H9 (cell line): ENCODE measurements at regions not wholly inside any gene's neighbourhood (a gene's known extent, or its start where the extent isn't known, plus 50 kb on each side); places are given as distances from the start of the nearest gene placed in this dataset.

Experiments
- DNase-seq: peaks from one replicate; pipeline ENCODE4 v3.0.0-alpha.2; 2017
- H2AFZ ChIP-seq: one replicate; pipeline ENCODE4 v1.6.1; 2013; ENCODE audit warnings: mild to moderate bottlenecking, low read length, control low read depth, moderate library complexity
- H2AK5ac ChIP-seq: 2 replicates; pipeline ENCODE4 v1.6.1; 2013; ENCODE audit warnings: low read length, control low read depth, mixed read lengths; ENCODE audit not compliant: insufficient read length
- H2BK120ac ChIP-seq: one replicate; pipeline ENCODE4 v1.6.1; 2013; ENCODE audit warnings: low read depth, mild to moderate bottlenecking, low read length, control low read depth, inconsistent platforms; ENCODE audit not compliant: poor library complexity, severe bottlenecking
- H2BK12ac ChIP-seq: 2 replicates; pipeline ENCODE4 v1.6.1; 2013; ENCODE audit warnings: low read length, control low read depth, mixed read lengths, low read depth; ENCODE audit not compliant: insufficient read length
- H2BK15ac ChIP-seq: 2 replicates; pipeline ENCODE4 v1.6.1; 2013; ENCODE audit warnings: low read depth, low read length, control low read depth
- H2BK20ac ChIP-seq: one replicate; pipeline ENCODE4 v1.6.1; 2013; ENCODE audit warnings: low read depth, mild to moderate bottlenecking, low read length, control low read depth, inconsistent platforms; ENCODE audit not compliant: poor library complexity, severe bottlenecking
- H2BK5ac ChIP-seq: 2 replicates; pipeline ENCODE4 v1.6.1; 2013; ENCODE audit warnings: low read length, control low read depth, mixed read lengths; ENCODE audit not compliant: insufficient read length
- H3K14ac ChIP-seq: 2 replicates; pipeline ENCODE4 v1.6.1; 2013; ENCODE audit warnings: low read length, control low read depth; ENCODE audit not compliant: insufficient read depth
- H3K18ac ChIP-seq: 2 replicates; pipeline ENCODE4 v1.6.1; 2013; ENCODE audit warnings: low read depth, mild to moderate bottlenecking, mixed read lengths, low read length, control low read depth; ENCODE audit not compliant: insufficient read length
- H3K23ac ChIP-seq: 2 replicates; pipeline ENCODE4 v1.6.1; 2013; ENCODE audit warnings: low read length, control low read depth, mixed read lengths, low read depth; ENCODE audit not compliant: insufficient read length
- H3K23me2 ChIP-seq: 2 replicates; pipeline ENCODE4 v1.6.1; 2013; ENCODE audit warnings: low read depth, mild to moderate bottlenecking, mixed read lengths, low read length, control low read depth; ENCODE audit not compliant: insufficient read length, poor library complexity, severe bottlenecking
- H3K27ac ChIP-seq: 2 replicates; pipeline ENCODE4 v1.5.1; 2013; ENCODE audit warnings: low read length, control low read depth, mixed read lengths, low read depth; ENCODE audit not compliant: insufficient read length
- H3K27me3 ChIP-seq: 2 replicates; pipeline ENCODE4 v1.6.1; 2013; ENCODE audit warnings: low read length, control low read depth, inconsistent platforms; ENCODE audit not compliant: insufficient read depth
- H3K4ac ChIP-seq: 2 replicates; pipeline ENCODE4 v1.6.1; 2013; ENCODE audit warnings: low read depth, mild to moderate bottlenecking, control low read depth, inconsistent platforms, low read length, moderate library complexity
- H3K4me1 ChIP-seq: 2 replicates; pipeline ENCODE4 v1.6.1; 2013; ENCODE audit warnings: low read length, control low read depth, inconsistent platforms; ENCODE audit not compliant: insufficient read depth
- H3K4me2 ChIP-seq: 2 replicates; pipeline ENCODE4 v1.6.1; 2013; ENCODE audit warnings: low read length, control low read depth, mixed read lengths; ENCODE audit not compliant: insufficient read length, insufficient read depth
- H3K56ac ChIP-seq: 2 replicates; pipeline ENCODE4 v1.6.1; 2013; ENCODE audit warnings: low read depth, mild to moderate bottlenecking, mixed read lengths, low read length, control low read depth; ENCODE audit not compliant: insufficient read length
- H3K79me1 ChIP-seq: 2 replicates; pipeline ENCODE4 v1.6.1; 2013; ENCODE audit warnings: low read depth, mild to moderate bottlenecking, moderate library complexity, low read length, control low read depth, inconsistent platforms; ENCODE audit not compliant: insufficient read depth, poor library complexity, severe bottlenecking
- H3K79me2 ChIP-seq: 2 replicates; pipeline ENCODE4 v1.6.1; 2013; ENCODE audit warnings: low read length, control low read depth, inconsistent platforms; ENCODE audit not compliant: insufficient read depth
- H3K9ac ChIP-seq: 2 replicates; pipeline ENCODE4 v1.6.1; 2013; ENCODE audit warnings: low read length, control low read depth, mixed read lengths; ENCODE audit not compliant: insufficient read length; ENCODE audit errors: extremely low read depth
- H3K9me3 ChIP-seq: one replicate; pipeline ENCODE4 v1.6.1; 2013; ENCODE audit warnings: low read depth, low read length, inconsistent platforms; ENCODE audit not compliant: control insufficient read depth
- H3T11ph ChIP-seq: one replicate; pipeline ENCODE4 v1.6.1; 2013; ENCODE audit warnings: mild to moderate bottlenecking, low read length, control low read depth, inconsistent platforms
- H4K20me1 ChIP-seq: one replicate; pipeline ENCODE4 v1.6.1; 2013; ENCODE audit not compliant: control insufficient read depth, insufficient read length, insufficient read depth
- H4K5ac ChIP-seq: 2 replicates; pipeline ENCODE4 v1.6.1; 2013; ENCODE audit warnings: low read depth, mild to moderate bottlenecking, mixed read lengths, low read length, control low read depth; ENCODE audit not compliant: insufficient read length
- H4K8ac ChIP-seq: replicated peaks from 2 replicates; pipeline ENCODE4 v1.6.1; 2013; ENCODE audit warnings: low read length, control low read depth, mixed read lengths, low read depth; ENCODE audit not compliant: insufficient read length
- H4K91ac ChIP-seq: 2 replicates; pipeline ENCODE4 v1.6.1; 2013; ENCODE audit warnings: low read depth, mild to moderate bottlenecking, moderate library complexity, mixed read lengths, low read length, control low read depth; ENCODE audit not compliant: insufficient read length
- H3K27ac Mint-ChIP-seq, 3 experiments: 2 replicates in 2 of 3; 3 replicates in 1 of 3; pipeline ENCODE4 v1.8.0; 2020 to 2021; ENCODE audit warnings: mixed read lengths in 3 of 3, mild to moderate bottlenecking in 1 of 3, moderate library complexity in 1 of 3
- H3K27me3 Mint-ChIP-seq: 2 replicates; pipeline ENCODE4 v1.8.0; 2021; ENCODE audit warnings: low read depth, mild to moderate bottlenecking, moderate library complexity, mixed read lengths
- H3K36me3 Mint-ChIP-seq, 3 experiments: 2 replicates in 2 of 3; 3 replicates in 1 of 3; pipeline ENCODE4 v1.8.0; 2020 to 2021; ENCODE audit warnings: low read depth in 3 of 3, mixed read lengths in 3 of 3; ENCODE audit not compliant: insufficient read depth in 1 of 3
- H3K4me1 Mint-ChIP-seq, 2 experiments: 2 replicates each; pipeline ENCODE4 v1.8.0; 2020; ENCODE audit warnings: mixed read lengths in 2 of 2
- H3K4me3 Mint-ChIP-seq, 2 experiments: 2 replicates in 1 of 2; 3 replicates in 1 of 2; pipeline ENCODE4 v1.8.0; 2020 to 2021; ENCODE audit warnings: mild to moderate bottlenecking in 2 of 2, mixed read lengths in 2 of 2, moderate library complexity in 1 of 2
- H3K9me3 Mint-ChIP-seq, 2 experiments: 2 replicates in 1 of 2; 3 replicates in 1 of 2; pipeline ENCODE4 v1.8.0; 2020; ENCODE audit warnings: mild to moderate bottlenecking in 2 of 2, mixed read lengths in 2 of 2, moderate library complexity in 1 of 2
- WGBS: extraction: QIAGEN DNeasy Blood & Tissue Kit; methylation state at CpG from one replicate; pipeline ENCODE4 v1.1.7; 2013; ENCODE audit warnings: missing lambda C conversion rate, low lambda C conversion rate, mixed read lengths; ENCODE audit not compliant: insufficient read length; ENCODE audit errors: extremely low coverage; 5-methylcytosine and 5-hydroxymethylcytosine counted together
- TF ChIP-seq, protein P1 (sequence below): fragments of 200-600 bp; sonication (generic); conservative IDR thresholded peaks from 3 replicates; pipeline ENCODE4 v1.8.0; 2021; ENCODE audit warnings: antibody characterized with exemption, mild to moderate bottlenecking

DNA sequence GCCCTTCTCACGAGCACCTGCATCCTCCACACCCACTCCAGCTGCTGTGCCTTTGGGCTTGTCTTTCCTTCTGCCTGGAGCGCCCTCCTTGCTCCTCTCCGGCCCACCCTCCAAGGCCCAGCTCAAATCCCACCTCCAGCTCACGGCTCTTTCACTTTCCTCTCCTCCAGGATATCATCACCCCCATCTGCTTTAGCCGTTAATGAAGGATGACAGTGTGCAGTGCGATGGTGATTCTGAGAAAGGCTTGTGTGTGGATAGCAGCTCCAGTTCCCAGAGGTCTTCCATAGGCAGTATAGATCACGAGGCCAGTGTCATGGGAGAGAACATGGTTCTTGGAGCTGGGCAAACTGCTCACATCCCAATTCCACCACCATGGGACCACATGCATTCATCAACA is 237.4 kb downstream of the TLE3 start:
- peaks cover 0 to 3% of the 10 kb centered on the region in 2 experiments; a peak in 1 of 5 replicates for H3K9me3 Mint-ChIP-seq
- no CpG with 5 or more reads among the region's 7 CpGs for WGBS
- no peak overlapping the region for H4K8ac ChIP-seq

More for the DNA sequence above, 237.4 kb downstream of the TLE3 start:
- H3K4me1 Mint-ChIP-seq: peaks cover 18 to 21% of the 10 kb centered on the region in 2 experiments
- Histone ChIP-seq H3K79me1 (no peaks in the 10 kb centered on the region), H2BK15ac (no peak overlapping the region), H3K4ac (no peak overlapping the region), H3K23me2 (no peaks in the 10 kb centered on the region), H2AFZ (no peak overlapping the region), H3K56ac (no peak overlapping the region), H3K79me2 (no peaks in the 10 kb centered on the region), H3K9me3 (no peaks in the 10 kb centered on the region), H3K14ac (no peak overlapping the region; the same call in 1 of the 2 replicates), H3K27ac (no peak overlapping the region), H4K5ac (no peak overlapping the region), H3K9ac (no peak overlapping the region), H3K27me3 (no peaks in the 10 kb centered on the region), H3K4me1 (no peaks in the 10 kb centered on the region; the same call in 1 of the 2 replicates), H4K91ac (no peak overlapping the region), H4K20me1 (no peaks in the 10 kb centered on the region), H3K18ac (no peak overlapping the region), H2BK120ac (no peak overlapping the region), H2BK12ac (no peak overlapping the region), H2BK5ac (no peak overlapping the region), H2BK20ac (no peak overlapping the region), H3K4me2 (no peak overlapping the region), H2AK5ac (no peak overlapping the region), H3T11ph (no peak overlapping the region), H3K23ac (no peak overlapping the region)
- H3K36me3 Mint-ChIP-seq: peaks cover 0 to 5% (median 0%) of the 10 kb centered on the region in 3 experiments; a peak in 1 of 7 replicates
- no peak overlapping the region for H3K4me3 Mint-ChIP-seq
- no peaks in the 10 kb centered on the region; the same call in 1 of the 2 replicates for H3K27me3 Mint-ChIP-seq
- TF ChIP-seq, protein P1, sequence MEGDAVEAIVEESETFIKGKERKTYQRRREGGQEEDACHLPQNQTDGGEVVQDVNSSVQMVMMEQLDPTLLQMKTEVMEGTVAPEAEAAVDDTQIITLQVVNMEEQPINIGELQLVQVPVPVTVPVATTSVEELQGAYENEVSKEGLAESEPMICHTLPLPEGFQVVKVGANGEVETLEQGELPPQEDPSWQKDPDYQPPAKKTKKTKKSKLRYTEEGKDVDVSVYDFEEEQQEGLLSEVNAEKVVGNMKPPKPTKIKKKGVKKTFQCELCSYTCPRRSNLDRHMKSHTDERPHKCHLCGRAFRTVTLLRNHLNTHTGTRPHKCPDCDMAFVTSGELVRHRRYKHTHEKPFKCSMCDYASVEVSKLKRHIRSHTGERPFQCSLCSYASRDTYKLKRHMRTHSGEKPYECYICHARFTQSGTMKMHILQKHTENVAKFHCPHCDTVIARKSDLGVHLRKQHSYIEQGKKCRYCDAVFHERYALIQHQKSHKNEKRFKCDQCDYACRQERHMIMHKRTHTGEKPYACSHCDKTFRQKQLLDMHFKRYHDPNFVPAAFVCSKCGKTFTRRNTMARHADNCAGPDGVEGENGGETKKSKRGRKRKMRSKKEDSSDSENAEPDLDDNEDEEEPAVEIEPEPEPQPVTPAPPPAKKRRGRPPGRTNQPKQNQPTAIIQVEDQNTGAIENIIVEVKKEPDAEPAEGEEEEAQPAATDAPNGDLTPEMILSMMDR: no peak
- no peak overlapping the region; a peak in 1 of 7 replicates for H3K27ac Mint-ChIP-seq
- no peak for DNase-seq
